ENCODE measurements at regions not wholly inside any gene's neighbourhood (a gene's known extent, or its start where the extent isn't known, plus 50 kb on each side); places are given as distances from the start of the nearest gene placed in this dataset.
A peak's percentile ranks its signal among the peaks of the same experiment; 100 is the strongest.

DNA sequence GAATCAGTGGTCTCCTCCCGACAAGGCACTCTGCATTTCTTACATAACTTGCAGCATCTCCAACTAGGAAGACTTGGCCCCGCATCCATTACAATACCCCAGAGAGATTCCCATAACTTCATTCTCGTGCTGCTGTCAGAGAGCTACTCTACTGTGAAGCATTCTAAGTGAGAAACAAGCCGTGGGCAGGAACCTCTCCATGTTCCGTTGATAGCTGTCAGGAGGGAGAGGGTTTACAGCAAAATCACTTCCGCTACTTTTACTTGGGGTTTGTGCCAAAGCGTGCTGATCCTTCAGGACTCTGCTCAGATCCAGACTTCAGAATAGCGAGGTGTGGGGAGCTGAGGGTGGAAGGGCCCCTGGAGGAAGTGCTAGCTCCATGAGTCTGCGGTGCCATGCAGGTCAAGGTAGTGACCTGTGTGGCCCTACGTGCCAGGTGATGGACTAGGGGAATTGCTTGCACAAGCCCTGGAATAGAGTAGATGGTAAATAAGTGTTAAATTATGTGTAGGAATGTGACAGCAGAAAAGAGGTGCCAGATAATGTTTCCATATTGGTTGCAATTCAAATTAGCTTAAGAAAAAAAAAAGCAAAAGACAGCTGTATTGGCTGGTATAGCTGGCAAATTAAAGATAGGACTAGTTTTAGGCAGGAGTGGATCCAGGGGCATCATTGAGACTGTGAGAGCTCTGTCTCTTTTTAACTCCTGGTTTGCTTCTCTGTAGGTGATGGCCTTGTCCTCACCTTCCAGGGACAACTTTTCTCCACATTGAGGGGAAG, 358.5 kb upstream of the ERCC4 start:
- WGBS (ENCODE audit: extremely low coverage, insufficient read length, low lambda C conversion rate) = no CpG with 5 or more reads among the region's 10 CpGs
- no peak overlapping the region for H2BK120ac ChIP-seq (ENCODE audit: low read depth, low read length, poor library complexity, severe bottlenecking)

More for the DNA sequence above, 358.5 kb upstream of the ERCC4 start:
- H3K36me3 Mint-ChIP-seq (ENCODE audit: insufficient read depth in 1 of 3, low read depth in 3 of 3) = peaks cover 0 to 3% (median 0%) of the 10 kb centered on the region in 3 experiments; a peak in 1 of 7 replicates
- H3K4me1 Mint-ChIP-seq = peaks cover 6 to 8% of the 10 kb centered on the region in 2 experiments
- H2AFZ ChIP-seq (ENCODE audit: low read length) = no peak overlapping the region
- H4K20me1 ChIP-seq (ENCODE audit: control insufficient read depth, insufficient read depth, insufficient read length) = no peaks in the 10 kb centered on the region
- no peak overlapping the region for H2AK5ac ChIP-seq (ENCODE audit: insufficient read length, low read length)
- H3K23me2 ChIP-seq (ENCODE audit: insufficient read length, low read depth, low read length, poor library complexity, severe bottlenecking) = no peaks in the 10 kb centered on the region
- no peak overlapping the region for H3K23ac ChIP-seq (ENCODE audit: insufficient read length, low read depth, low read length)
- H3T11ph ChIP-seq (ENCODE audit: low read length) = no peak overlapping the region
- H3K27ac Mint-ChIP-seq = no peak overlapping the region; a peak in 2 of 7 replicates
- no peak overlapping the region for H3K4me2 ChIP-seq (ENCODE audit: insufficient read depth, insufficient read length, low read length)
- H3K4me3 Mint-ChIP-seq = no peak overlapping the region
- H3K18ac ChIP-seq (ENCODE audit: insufficient read length, low read depth, low read length) = peak overlapping the region; percentile 44
- H3K9me3 Mint-ChIP-seq = no peaks in the 10 kb centered on the region
- no peak overlapping the region for H2BK5ac ChIP-seq (ENCODE audit: insufficient read length, low read length)
- no peaks in the 10 kb centered on the region for H3K9me3 ChIP-seq (ENCODE audit: control insufficient read depth, low read depth, low read length)
- H3K4ac ChIP-seq (ENCODE audit: low read depth, low read length) = no peak overlapping the region
- H2BK20ac ChIP-seq (ENCODE audit: low read depth, low read length, poor library complexity, severe bottlenecking) = no peak overlapping the region
- H3K14ac ChIP-seq (ENCODE audit: insufficient read depth, low read length) = no peak overlapping the region
- TF ChIP-seq, protein P1, sequence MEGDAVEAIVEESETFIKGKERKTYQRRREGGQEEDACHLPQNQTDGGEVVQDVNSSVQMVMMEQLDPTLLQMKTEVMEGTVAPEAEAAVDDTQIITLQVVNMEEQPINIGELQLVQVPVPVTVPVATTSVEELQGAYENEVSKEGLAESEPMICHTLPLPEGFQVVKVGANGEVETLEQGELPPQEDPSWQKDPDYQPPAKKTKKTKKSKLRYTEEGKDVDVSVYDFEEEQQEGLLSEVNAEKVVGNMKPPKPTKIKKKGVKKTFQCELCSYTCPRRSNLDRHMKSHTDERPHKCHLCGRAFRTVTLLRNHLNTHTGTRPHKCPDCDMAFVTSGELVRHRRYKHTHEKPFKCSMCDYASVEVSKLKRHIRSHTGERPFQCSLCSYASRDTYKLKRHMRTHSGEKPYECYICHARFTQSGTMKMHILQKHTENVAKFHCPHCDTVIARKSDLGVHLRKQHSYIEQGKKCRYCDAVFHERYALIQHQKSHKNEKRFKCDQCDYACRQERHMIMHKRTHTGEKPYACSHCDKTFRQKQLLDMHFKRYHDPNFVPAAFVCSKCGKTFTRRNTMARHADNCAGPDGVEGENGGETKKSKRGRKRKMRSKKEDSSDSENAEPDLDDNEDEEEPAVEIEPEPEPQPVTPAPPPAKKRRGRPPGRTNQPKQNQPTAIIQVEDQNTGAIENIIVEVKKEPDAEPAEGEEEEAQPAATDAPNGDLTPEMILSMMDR (conservative IDR thresholded peaks at IDR 0.05) = no peak
- H2BK12ac ChIP-seq (ENCODE audit: insufficient read length, low read depth, low read length) = no peak overlapping the region
- H4K5ac ChIP-seq (ENCODE audit: insufficient read length, low read depth, low read length) = no peak overlapping the region
- H4K8ac ChIP-seq (replicated peaks; ENCODE audit: insufficient read length, low read depth, low read length) = no peak overlapping the region
- no peaks in the 10 kb centered on the region for H3K79me1 ChIP-seq (ENCODE audit: insufficient read depth, low read depth, low read length, poor library complexity, severe bottlenecking)
- no peak overlapping the region for H3K27ac ChIP-seq (ENCODE audit: insufficient read length, low read depth, low read length)
- no peaks in the 10 kb centered on the region for H3K79me2 ChIP-seq (ENCODE audit: insufficient read depth, low read length)
- H3K27me3 Mint-ChIP-seq (ENCODE audit: low read depth) = no peaks in the 10 kb centered on the region
- H2BK15ac ChIP-seq (ENCODE audit: low read depth, low read length) = no peak overlapping the region
- no peaks in the 10 kb centered on the region for H3K27me3 ChIP-seq (ENCODE audit: insufficient read depth, low read length)
- no peaks in the 10 kb centered on the region for H3K4me1 ChIP-seq (ENCODE audit: insufficient read depth, low read length)
- H3K56ac ChIP-seq (ENCODE audit: insufficient read length, low read depth, low read length) = no peak overlapping the region
- H4K91ac ChIP-seq (ENCODE audit: insufficient read length, low read depth, low read length) = no peak overlapping the region
- H3K9ac ChIP-seq (ENCODE audit: extremely low read depth, insufficient read length, low read length) = no peak overlapping the region
- no peak for DNase-seq
